T-helper 1 cell treated with Interleukin-12 subunit alpha and Interleukin-12 subunit beta and Interleukin-4 antibody, amounts not matched to agents 30 μg/mL and 1 μg/mL, for 36 hours (primary cell): ENCODE measurements at regions not wholly inside any gene's neighbourhood (a gene's known extent, or its start where the extent isn't known, plus 50 kb on each side); places are given as distances from the start of the nearest gene placed in this dataset.
"Not testable (repeated sequence)": the region's sequence is repeated elsewhere in the genome, so short reads cannot be mapped to it uniquely, and the experiment has no call there.

Experiments used
- H3K27ac Mint-ChIP-seq: one replicate; pipeline ENCODE4 v1.8.0; 2021; ENCODE audit warnings: mild to moderate bottlenecking, mixed read lengths
- H3K27me3 Mint-ChIP-seq: one replicate; pipeline ENCODE4 v1.8.0; 2021; ENCODE audit warnings: low read depth, mixed read lengths
- H3K36me3 Mint-ChIP-seq: one replicate; pipeline ENCODE4 v1.8.0; 2021; ENCODE audit warnings: low read depth, mixed read lengths
- H3K4me1 Mint-ChIP-seq: one replicate; pipeline ENCODE4 v1.8.0; 2021; ENCODE audit warnings: low read depth, mixed read lengths
- H3K4me3 Mint-ChIP-seq: one replicate; pipeline ENCODE4 v1.8.0; 2021; ENCODE audit warnings: mild to moderate bottlenecking, moderate library complexity, mixed read lengths
- H3K9me3 Mint-ChIP-seq: one replicate; pipeline ENCODE4 v1.8.0; 2021; ENCODE audit warnings: mixed read lengths

GRCh38 chr5:40430101-40430710 lies 249.5 kb upstream of the PTGER4 start:
- Mint-ChIP-seq H3K4me1 (peaks cover 48% of the 10 kb centered on the region), H3K9me3 (peaks cover 7% of the 10 kb centered on the region), H3K27ac (peak overlapping the region; percentile 86), H3K27me3 (no peaks in the 10 kb centered on the region), H3K4me3 (peak overlapping the region; percentile 30), H3K36me3 (peaks cover 12% of the 10 kb centered on the region)

GRCh38 chr5:40429258-40430100 lies 250.2 kb upstream of the PTGER4 start:
- H3K9me3 Mint-ChIP-seq, result peaks cover 14% of the 10 kb centered on the region
- H3K27ac Mint-ChIP-seq, result peak overlapping the region; percentile 86
- no peaks in the 10 kb centered on the region for H3K27me3 Mint-ChIP-seq
- H3K36me3 Mint-ChIP-seq, result peaks cover 13% of the 10 kb centered on the region
- H3K4me3 Mint-ChIP-seq, result peak overlapping the region; percentile 30
- peaks cover 42% of the 10 kb centered on the region for H3K4me1 Mint-ChIP-seq

- H3K4me3 Mint-ChIP-seq, result peak overlapping the region; percentile 9
- peaks cover 38% of the 10 kb centered on the region for H3K4me1 Mint-ChIP-seq
- peaks cover 12% of the 10 kb centered on the region for H3K36me3 Mint-ChIP-seq
- peak overlapping the region; percentile 86 for H3K27ac Mint-ChIP-seq
- H3K9me3 Mint-ChIP-seq, result peaks cover 17% of the 10 kb centered on the region
- H3K27me3 Mint-ChIP-seq, result no peaks in the 10 kb centered on the region
These were observed 250.9 kb upstream of the PTGER4 start for GRCh38 chr5:40428815-40429214.

GRCh38 chr5:40428126-40428525 lies 251.6 kb upstream of the PTGER4 start:
- H3K4me1 Mint-ChIP-seq, result peaks cover 36% of the 10 kb centered on the region
- peak overlapping the region; percentile 86 for H3K27ac Mint-ChIP-seq
- no peak overlapping the region for H3K4me3 Mint-ChIP-seq
- peaks cover 24% of the 10 kb centered on the region for H3K9me3 Mint-ChIP-seq
- H3K36me3 Mint-ChIP-seq, result peaks cover 11% of the 10 kb centered on the region
- H3K27me3 Mint-ChIP-seq, result no peaks in the 10 kb centered on the region

- Mint-ChIP-seq H3K9me3 (peaks cover 41% of the 10 kb centered on the region), H3K36me3 (peaks cover 17% of the 10 kb centered on the region)
- not testable (repeated sequence) for H3K27me3 Mint-ChIP-seq, H3K27ac Mint-ChIP-seq, H3K4me1 Mint-ChIP-seq, H3K4me3 Mint-ChIP-seq
These were observed 262.5 kb upstream of the PTGER4 start for GRCh38 chr5:40417046-40417810.

- Mint-ChIP-seq H3K9me3 (peaks cover 37% of the 10 kb centered on the region), H3K4me3 (no peak overlapping the region), H3K27ac (no peak overlapping the region), H3K4me1 (peaks cover 8% of the 10 kb centered on the region), H3K36me3 (peaks cover 17% of the 10 kb centered on the region), H3K27me3 (no peaks in the 10 kb centered on the region)
These were observed 263.1 kb upstream of the PTGER4 start for GRCh38 chr5:40416588-40416987.

- peaks cover 37% of the 10 kb centered on the region for H3K9me3 Mint-ChIP-seq
- H3K4me1 Mint-ChIP-seq, result peaks cover 12% of the 10 kb centered on the region
- peaks cover 19% of the 10 kb centered on the region for H3K36me3 Mint-ChIP-seq
- no peak overlapping the region for H3K27ac Mint-ChIP-seq
- H3K4me3 Mint-ChIP-seq, result no peak overlapping the region
- H3K27me3 Mint-ChIP-seq, result no peaks in the 10 kb centered on the region
These were observed 263.6 kb upstream of the PTGER4 start for GRCh38 chr5:40416098-40416497.

GRCh38 chr5:40414922-40415321 lies 264.8 kb upstream of the PTGER4 start:
- Mint-ChIP-seq H3K9me3 (peaks cover 30% of the 10 kb centered on the region), H3K27ac (no peak overlapping the region), H3K4me3 (no peak overlapping the region), H3K27me3 (no peaks in the 10 kb centered on the region), H3K36me3 (peaks cover 13% of the 10 kb centered on the region), H3K4me1 (peaks cover 23% of the 10 kb centered on the region)

GRCh38 chr5:40413743-40414142 lies 266.0 kb upstream of the PTGER4 start:
- Mint-ChIP-seq H3K36me3 (peaks cover 9% of the 10 kb centered on the region), H3K4me1 (peaks cover 30% of the 10 kb centered on the region), H3K27me3 (no peaks in the 10 kb centered on the region), H3K4me3 (no peak overlapping the region), H3K9me3 (peaks cover 22% of the 10 kb centered on the region), H3K27ac (no peak overlapping the region)

GRCh38 chr5:40412771-40413170 lies 266.9 kb upstream of the PTGER4 start:
- peaks cover 13% of the 10 kb centered on the region for H3K9me3 Mint-ChIP-seq
- no peak overlapping the region for H3K4me3 Mint-ChIP-seq
- H3K27me3 Mint-ChIP-seq, result no peaks in the 10 kb centered on the region
- H3K27ac Mint-ChIP-seq, result no peak overlapping the region
- peaks cover 4% of the 10 kb centered on the region for H3K36me3 Mint-ChIP-seq
- peaks cover 33% of the 10 kb centered on the region for H3K4me1 Mint-ChIP-seq

GRCh38 chr5:40410964-40411635 lies 268.6 kb upstream of the PTGER4 start:
- H3K27me3 Mint-ChIP-seq, result no peaks in the 10 kb centered on the region
- H3K4me3 Mint-ChIP-seq, result peak overlapping the region; percentile 82
- peaks cover 45% of the 10 kb centered on the region for H3K4me1 Mint-ChIP-seq
- H3K36me3 Mint-ChIP-seq, result peaks cover 7% of the 10 kb centered on the region
- peak overlapping the region; percentile 95 for H3K27ac Mint-ChIP-seq
- H3K9me3 Mint-ChIP-seq, result peaks cover 7% of the 10 kb centered on the region

GRCh38 chr5:40410231-40410861 lies 269.4 kb upstream of the PTGER4 start:
- peak overlapping the region; percentile 82 for H3K4me3 Mint-ChIP-seq
- H3K27ac Mint-ChIP-seq, result peak overlapping the region; percentile 95
- H3K9me3 Mint-ChIP-seq, result peaks cover 7% of the 10 kb centered on the region
- H3K36me3 Mint-ChIP-seq, result peaks cover 7% of the 10 kb centered on the region
- no peaks in the 10 kb centered on the region for H3K27me3 Mint-ChIP-seq
- peaks cover 52% of the 10 kb centered on the region for H3K4me1 Mint-ChIP-seq

- Mint-ChIP-seq H3K9me3 (peaks cover 7% of the 10 kb centered on the region), H3K4me3 (peak overlapping the region; percentile 81), H3K36me3 (peaks cover 8% of the 10 kb centered on the region), H3K4me1 (peaks cover 58% of the 10 kb centered on the region), H3K27ac (peak overlapping the region; percentile 95), H3K27me3 (no peaks in the 10 kb centered on the region)
These were observed 270.1 kb upstream of the PTGER4 start for GRCh38 chr5:40409601-40410000.

- H3K36me3 Mint-ChIP-seq, result peaks cover 16% of the 10 kb centered on the region
These were observed 272.9 kb upstream of the PTGER4 start for GRCh38 chr5:40406741-40407211.

More at GRCh38 chr5:40406741-40407211, 272.9 kb upstream of the PTGER4 start:
- Mint-ChIP-seq H3K27me3 (no peaks in the 10 kb centered on the region), H3K9me3 (peaks cover 12% of the 10 kb centered on the region), H3K27ac (peak overlapping the region; percentile 99), H3K4me3 (peak overlapping the region; percentile 69), H3K4me1 (peaks cover 75% of the 10 kb centered on the region)
